ENCODE measurements at regions not wholly inside any gene's neighbourhood (a gene's known extent, or its start where the extent isn't known, plus 50 kb on each side); places are given as distances from the start of the nearest gene placed in this dataset.

DNA sequence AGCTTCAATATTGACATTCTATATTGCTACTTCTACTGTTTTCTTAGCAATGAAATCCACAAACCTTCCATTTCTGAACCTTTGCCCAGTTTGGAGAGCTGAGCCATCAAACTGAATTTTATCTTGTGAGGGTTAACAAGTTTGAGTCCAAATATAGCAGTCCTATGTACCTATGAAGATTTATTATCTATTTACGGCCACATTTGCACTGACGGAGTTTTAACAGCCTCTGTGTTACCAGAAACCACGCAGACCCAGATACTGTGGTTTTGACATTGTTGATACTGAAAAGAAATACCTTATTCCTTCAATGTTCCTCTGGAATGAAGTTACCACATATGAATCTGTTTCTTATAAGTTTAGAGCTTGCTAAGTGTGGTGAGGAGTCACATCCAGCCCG lies 172.6 kb downstream of the FGFR2 start:
- H3K27me3 ChIP-seq (ENCODE audit: control insufficient read depth, insufficient read depth, low read length), result no peaks in the 10 kb centered on the region
- H3K9ac ChIP-seq (ENCODE audit: low read length), result no peak overlapping the region
- peak overlapping the region; percentile 81 for H3K27ac ChIP-seq (ENCODE audit: low read depth, low read length)
- peaks cover 13% of the 10 kb centered on the region for H3K4me1 ChIP-seq (ENCODE audit: control insufficient read depth, insufficient read depth, low read length)
- H3K4me3 ChIP-seq (ENCODE audit: low read length), result no peak overlapping the region
- no peaks in the 10 kb centered on the region for H3K36me3 ChIP-seq (ENCODE audit: control insufficient read depth, insufficient read depth, low read length)

GRCh38 chr10:121426307-121426706 lies 171.9 kb downstream of the FGFR2 start:
- H3K27ac ChIP-seq (ENCODE audit: low read depth, low read length), result peak overlapping the region; percentile 81

More at GRCh38 chr10:121426307-121426706, 171.9 kb downstream of the FGFR2 start:
- Histone ChIP-seq H3K27me3 (ENCODE audit: control insufficient read depth, insufficient read depth, low read length) (no peaks in the 10 kb centered on the region), H3K9ac (ENCODE audit: low read length) (no peak overlapping the region), H3K36me3 (ENCODE audit: control insufficient read depth, insufficient read depth, low read length) (no peaks in the 10 kb centered on the region), H3K4me3 (ENCODE audit: low read length) (peak overlapping the region; percentile 50), H3K4me1 (ENCODE audit: control insufficient read depth, insufficient read depth, low read length) (peaks cover 13% of the 10 kb centered on the region)

All from rectal smooth muscle tissue (tissue), 1 donor.